HG03108 (cell line): ENCODE measurements at regions not wholly inside any gene's neighbourhood (a gene's known extent, or its start where the extent isn't known, plus 50 kb on each side); places are given as distances from the start of the nearest gene placed in this dataset.
"Not testable (repeated sequence)": the region's sequence is repeated elsewhere in the genome, so short reads cannot be mapped to it uniquely, and the experiment has no call there.

ENCODE experiments used
- ATAC-seq: cut with Tn5 transposase; IDR thresholded peaks from one replicate; pipeline ENCODE4 v1.9.1; 2021; ENCODE audit warnings: moderate library complexity; ENCODE audit not compliant: unreplicated experiment

DNA sequence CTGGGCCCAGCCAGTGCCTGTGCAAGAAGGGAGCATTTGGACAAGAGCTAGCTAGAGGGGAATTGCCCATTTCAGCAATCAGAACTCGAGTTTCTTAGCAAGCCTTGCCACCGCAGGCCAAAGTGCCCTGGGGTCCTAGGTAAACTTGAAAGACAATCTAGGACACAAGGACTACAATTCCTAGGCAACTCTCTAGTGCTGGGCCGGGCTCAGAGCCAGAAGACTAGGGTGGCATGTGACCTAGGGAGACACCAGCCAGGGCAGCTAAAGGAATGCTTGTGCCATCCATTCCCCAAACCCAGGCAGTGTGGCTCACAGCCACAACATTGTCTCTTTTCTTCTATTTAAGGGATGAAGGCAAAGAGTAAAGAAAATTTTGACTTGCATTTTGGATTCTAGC lies 205.0 kb downstream of the BMP4 start:
- ATAC-seq = no peak

DNA sequence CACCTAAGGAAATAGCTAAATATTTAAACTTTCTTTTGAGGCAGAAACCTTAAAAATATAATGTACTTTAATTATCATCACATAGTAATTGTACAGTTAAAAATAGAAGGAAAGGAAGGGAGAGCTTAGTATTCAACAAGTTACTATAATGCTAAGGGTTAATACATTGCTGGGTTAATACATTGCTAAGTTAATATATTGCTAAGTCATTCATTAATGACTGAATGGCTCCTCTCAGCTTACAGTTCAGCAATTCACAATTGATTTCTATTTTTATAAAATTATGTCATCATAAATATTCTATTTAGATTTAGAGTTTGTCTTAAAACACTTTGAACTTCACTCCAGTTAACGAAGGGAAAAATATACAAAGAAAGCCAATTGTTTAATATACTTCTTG lies 207.9 kb downstream of the BMP4 start:
- ATAC-seq = no peak

DNA sequence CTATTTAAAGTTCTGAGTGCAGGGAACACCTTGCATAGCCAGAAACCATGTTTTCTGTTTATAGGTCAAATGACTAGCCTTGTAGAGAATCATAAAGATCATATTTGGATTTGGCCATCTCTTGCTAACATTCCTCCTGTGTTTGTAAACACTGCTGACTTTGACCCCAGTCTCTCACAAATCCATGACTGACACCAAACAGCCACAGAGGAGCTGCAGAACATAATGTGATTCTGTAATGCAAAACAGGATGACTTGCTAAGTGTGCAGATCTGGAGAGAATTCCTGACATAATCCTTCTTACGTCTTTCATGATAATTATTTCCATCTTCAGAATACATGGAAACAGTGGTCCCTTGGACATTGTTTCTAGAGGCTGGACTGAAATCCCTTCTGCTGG lies 211.8 kb downstream of the BMP4 start:
- ATAC-seq = no peak

DNA sequence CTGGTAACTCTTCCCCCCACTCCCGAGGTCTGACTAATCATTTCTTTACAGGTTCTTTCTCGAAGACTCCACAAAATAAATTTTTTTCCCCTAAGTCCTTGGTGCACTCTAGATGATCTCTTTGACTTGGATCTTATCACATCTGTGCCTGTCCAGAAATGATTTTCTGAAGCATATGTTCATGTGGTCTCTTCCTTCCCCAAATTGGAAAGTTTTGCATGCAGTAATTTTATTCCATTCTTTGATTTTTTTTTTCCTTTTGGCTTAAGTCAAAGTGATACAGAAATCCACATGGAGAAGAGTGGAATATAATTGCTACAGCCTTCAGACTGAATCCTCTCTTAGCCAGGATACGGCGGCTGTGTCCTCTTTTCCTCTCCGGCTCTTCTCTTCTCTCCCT lies 213.3 kb downstream of the BMP4 start:
- ATAC-seq = no peak

DNA sequence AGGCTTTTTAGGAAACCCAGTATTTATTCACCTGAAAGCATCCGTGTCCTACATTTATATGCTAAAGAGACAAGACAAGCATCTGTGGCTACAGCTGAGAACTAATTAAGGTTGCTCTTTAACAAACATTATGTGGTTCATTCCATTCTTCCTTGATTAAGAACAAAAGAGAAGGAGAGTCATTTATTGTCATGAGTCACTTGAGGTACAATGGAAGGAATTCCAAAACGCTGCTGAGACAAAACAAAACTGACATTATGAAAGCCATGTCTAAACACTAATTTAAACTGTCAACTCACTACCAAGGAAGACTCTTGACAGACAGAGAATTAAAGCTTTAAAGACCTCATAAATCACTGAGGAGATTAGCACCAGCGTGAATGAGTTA lies 214.4 kb downstream of the BMP4 start:
- ATAC-seq = no peak

DNA sequence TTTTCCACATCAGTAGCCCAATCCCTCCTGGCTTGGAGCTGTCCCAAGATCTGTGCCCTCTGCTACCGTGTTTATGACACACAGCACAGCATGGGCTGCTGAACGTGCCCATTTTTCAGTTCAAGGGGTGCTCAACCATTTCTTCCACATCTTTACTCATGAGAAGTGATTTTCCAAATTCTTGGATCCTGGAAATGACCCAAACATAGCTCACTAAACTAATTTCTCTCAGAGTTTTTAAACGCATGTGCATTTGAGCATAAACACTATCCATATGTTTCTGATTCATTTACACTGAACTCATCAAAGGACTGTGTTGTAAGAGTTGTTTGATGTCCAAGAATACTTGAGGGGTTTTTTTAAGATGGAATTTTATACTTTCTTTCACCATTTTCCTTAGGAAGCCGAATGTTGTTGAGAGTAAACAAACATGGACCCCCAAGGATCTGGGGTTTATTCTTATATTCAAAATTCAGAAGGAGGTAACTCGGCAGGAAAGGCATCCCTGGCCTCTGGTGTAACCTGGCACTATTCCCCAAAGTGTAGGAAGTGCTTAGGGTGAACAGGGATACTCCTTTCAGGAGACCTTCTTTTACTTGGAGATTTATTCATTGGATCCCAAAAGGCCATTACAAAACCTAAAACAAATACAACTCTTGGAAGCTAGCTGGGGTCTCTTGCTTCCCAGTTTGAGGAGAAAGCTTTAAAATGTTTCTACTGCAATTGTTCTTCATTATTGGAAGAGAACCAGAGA lies 215.0 kb downstream of the BMP4 start:
- no peak for ATAC-seq

DNA sequence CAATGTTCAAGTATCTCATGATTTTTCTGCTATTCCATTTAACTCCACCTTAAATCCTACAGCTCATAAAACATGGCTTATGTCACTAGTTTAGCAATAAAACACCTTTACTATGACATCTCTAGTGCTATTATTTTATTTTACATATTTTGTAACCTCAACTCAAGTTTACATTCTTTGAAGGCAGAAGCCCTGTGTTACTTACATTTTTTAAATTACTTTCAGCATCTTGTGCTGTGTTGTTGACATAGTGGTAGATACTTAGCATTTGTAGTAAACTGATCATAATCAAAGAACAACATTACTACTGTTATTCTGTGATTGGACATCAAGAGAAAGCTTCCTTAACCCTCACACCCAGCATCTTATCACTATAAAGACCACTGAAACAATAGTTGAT lies 216.1 kb downstream of the BMP4 start:
- no peak for ATAC-seq

DNA sequence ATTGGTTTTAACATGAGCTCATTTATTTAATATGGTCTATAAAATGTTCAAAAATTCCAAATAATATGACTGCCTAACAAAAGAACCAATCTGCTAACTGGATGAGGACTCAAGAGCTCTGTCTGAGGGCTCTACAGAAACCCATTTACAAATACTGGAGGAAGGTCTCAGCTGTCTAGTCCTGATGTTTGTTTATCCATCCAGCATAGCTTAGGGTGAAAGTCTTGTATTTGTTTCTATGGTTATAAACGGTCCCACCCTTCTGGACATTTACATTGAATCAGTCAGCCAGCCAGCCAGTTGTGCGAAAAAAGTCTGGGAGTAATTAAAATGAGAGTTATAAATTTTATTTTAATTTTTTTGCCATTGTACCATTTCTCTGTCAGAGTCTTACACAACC lies 220.7 kb downstream of the BMP4 start:
- ATAC-seq = no peak

DNA sequence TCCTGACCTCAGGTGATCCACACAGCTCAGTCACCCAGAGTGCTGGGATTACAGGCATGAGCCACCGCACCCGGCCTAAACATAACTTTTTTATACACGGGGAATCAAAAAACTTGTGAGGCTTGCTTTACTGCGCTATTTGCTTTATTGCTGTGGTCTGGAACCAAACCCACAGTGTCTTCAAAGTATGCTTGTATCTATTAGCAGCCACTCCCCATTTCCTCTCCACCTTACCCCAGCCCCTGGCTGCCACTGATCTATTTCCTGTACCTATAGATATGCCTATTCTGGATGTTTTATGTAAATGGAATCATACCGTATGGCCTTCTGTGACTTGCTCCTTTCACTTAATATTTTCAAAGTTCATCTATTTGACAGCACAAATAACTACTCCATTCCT lies 233.4 kb downstream of the BMP4 start:
- no peak for ATAC-seq

DNA sequence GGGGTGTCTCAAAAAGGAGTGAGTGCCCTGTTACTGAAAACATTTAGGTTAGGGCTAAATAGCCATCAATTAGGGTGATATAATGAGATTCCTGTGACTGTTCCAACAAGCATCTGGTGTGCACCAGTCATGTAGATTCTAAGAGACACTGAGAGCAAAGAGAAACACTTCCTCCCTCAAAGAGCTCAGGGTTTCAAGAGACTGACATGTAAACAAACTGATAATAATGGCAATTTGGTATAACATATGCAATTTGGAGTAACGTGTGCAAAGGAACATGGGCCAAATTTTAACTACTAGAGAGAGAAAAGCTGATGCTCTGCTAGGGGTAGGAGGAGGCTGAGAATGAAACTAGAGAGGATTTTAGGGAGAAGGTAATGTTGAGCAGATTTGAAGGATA lies 237.1 kb downstream of the BMP4 start:
- ATAC-seq = no peak

DNA sequence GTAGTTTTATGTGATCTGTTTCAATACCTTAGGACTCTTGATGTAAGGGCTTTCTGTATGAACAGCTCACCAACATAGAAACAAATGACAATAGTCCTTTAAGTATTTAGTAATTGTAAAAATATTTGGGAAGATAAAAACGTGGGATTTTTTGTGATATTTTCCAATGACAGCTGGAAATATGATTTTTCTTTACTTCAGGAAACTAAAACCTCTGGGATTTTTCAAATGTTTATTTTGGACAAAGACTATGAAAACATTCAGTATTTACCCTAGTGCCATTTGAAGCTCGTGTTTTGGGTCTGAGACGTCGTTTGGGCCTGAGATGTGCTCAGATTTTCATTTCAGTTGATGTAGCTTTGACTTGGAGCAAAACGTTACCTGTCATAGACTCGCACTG lies 240.0 kb downstream of the BMP4 start:
- ATAC-seq = no peak

DNA sequence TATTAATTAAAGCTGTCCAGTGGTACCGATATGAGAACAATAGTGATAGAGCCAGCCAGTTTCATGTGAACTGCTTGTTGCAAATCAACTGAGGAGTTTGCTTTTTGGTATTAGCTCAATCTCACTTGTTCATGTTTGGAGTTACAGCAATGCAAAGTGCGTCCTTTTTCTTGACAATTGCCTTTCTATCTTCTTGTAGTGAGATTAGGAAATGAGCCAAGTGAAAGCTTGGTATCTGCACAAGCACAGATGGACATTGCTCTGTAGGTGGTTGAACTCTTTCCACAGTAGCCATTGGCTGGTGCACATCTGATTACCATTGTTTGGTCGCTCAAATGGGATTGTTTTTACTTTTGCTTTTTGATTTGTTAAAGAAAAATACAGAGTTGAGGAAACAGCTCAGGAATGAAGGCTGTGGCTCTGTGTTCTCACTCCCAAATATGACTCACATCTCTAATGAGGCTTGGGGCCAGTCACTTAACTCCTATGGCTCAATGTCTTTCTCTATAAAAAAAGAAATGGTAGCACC lies 241.4 kb downstream of the BMP4 start:
- no peak for ATAC-seq

DNA sequence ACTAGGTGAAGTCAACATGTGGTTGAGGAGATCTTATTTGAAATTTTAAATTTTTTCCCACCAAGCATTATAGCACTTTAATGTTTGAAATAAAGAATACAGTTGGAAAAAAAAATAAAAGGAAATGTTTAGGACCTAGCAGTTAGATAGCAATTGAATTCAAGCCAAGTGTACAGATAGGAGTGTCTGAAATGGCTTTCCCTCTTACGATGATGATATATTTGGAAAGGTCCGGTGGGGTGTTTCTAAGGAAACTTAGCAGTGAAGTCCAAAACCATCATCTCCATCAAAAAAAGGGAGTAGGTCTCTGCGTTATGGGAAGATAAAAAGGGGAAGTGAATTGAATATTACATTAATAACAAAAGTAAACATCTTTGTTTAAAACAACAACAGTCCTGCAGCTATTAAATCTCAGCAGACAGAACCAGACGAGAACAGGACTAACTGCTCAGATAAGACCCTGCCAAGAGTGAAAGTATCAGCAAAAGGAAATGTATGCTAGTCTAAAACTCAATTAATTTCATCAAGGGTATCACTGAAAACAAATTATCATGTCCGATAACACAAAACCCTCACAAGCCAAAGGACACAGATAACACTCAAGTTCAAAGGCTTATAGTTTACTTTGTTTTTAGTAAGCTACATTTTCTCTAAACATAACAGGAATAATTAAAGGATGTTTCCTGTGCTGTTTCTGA lies 242.0 kb downstream of the BMP4 start:
- no peak for ATAC-seq

DNA sequence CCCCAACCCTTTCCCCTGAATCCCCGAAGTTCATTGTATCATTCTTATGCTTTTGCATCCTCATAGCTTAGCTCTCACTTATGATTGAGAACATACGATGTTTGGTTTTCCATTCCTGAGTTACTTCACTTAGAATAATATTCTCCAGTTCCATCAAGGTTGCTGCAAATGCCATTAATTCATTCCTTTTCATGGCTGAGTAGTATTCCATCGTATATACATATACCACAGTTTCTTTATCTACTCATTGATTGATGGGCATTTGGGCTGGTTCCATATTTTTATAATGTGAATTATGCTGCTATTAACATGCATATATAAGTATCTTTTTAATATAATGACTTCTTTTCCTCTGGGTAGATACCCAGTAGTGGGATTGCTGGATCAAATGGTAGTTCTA lies 243.7 kb downstream of the BMP4 start:
- ATAC-seq = not testable (repeated sequence)

DNA sequence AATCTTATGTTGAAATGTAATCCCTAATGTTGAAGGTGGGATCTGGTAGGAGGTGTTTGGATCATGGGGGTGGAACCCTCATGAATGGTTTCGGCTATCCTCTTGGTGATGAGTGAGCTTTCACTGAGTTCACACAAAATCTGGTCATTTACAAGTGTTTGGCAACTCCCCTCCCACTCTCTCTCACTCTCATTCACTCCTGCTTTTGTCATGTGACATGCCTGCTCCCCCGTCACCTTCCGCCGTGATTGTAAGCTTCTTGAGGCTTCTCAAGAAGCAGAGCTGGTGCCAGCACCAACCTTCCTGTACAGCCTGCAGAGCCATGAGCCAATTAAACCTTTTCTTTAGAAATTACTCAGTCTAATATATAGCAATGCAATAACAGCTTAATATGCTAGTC lies 245.4 kb downstream of the BMP4 start:
- ATAC-seq = no peak

DNA sequence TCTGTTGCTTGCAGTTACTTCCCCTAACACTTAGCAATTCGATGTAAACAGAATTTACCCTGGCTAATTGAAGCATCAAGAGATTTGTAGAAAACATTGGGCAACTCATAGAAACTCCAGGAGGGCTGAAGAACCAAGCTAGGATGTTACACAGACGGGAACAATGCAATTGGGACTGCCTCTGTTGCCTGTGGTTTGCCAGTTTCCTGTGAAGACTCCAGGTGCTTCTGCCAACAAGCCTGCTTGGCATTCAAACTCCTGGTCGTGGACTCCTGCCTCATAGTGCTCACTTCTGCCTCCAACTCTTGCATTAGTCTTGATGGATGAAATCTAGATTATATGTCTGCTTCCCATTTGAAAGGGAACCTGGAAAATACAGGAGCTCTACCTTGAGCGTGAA lies 246.0 kb downstream of the BMP4 start:
- ATAC-seq = no peak

DNA sequence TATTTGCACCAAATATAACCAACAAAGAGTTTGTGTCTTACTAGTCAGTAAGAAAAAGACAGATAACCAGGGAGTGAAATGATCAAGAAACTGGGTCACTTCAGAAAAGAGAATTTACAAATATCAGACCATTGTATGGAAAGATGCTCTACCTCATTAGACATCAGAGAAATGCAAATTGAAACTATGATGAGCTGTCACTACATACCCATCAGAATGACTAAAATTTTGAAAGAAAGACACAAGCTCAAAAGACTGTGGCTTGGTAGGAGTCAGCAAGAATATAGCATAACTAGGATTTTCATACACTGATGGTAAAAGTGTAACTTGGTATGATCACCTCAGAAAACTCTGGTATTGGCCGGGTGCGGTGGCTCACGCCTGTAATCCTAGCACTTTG lies 247.2 kb downstream of the BMP4 start:
- no peak for ATAC-seq

DNA sequence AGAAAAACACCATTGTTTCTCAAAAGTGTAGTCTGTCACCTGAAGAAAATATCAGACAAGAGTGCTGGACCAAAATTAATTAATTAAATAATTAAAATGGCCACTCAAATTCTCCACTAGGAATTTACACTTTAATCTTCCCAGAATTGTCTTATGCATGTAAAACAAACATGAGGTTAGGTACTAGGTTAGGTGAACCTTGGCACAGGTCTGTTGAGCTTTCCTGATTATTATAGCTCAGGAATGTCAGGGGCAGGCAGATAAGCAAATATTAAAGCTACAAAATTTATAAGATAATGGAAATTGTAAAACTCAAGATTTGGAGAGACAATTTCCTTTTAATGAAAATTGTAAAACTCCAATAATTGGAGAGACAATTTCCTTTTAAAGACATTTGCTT lies 253.2 kb downstream of the BMP4 start:
- ATAC-seq = no peak

DNA sequence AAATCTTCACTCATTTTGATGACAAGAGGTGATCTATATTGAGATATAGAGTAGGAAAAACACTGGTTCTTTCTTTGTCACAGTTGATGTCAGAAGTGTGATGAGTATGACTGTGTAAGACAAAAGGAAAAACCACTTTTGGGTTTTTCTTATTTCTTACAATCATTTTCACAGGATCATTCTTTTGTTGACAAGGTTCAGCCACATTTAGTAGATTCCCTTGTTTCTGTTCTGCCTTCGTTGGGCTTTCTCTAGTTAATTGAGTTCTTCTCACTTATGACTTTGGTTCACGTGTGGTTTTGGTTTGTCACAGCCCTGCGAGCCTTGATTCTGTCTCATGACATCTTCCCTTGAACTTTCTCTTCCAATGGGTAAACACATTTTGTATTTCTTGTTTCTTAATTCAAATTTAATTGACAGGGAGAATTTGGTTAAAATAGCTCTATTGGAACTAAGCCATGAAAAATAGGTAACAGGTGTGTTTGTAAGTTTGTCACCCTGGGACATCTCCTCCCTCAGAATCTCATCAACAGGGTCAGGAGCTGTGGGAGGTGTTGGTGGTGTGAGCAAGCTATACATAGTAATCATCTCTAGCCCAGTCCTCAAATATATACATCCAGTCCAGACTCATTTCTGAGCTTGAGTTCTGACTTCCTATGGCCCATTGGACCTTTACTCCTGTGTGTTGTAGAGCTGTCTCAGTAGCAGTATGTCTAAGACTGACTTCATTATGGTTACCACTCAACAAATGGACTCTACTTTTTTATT lies 255.3 kb downstream of the BMP4 start:
- ATAC-seq = no peak

DNA sequence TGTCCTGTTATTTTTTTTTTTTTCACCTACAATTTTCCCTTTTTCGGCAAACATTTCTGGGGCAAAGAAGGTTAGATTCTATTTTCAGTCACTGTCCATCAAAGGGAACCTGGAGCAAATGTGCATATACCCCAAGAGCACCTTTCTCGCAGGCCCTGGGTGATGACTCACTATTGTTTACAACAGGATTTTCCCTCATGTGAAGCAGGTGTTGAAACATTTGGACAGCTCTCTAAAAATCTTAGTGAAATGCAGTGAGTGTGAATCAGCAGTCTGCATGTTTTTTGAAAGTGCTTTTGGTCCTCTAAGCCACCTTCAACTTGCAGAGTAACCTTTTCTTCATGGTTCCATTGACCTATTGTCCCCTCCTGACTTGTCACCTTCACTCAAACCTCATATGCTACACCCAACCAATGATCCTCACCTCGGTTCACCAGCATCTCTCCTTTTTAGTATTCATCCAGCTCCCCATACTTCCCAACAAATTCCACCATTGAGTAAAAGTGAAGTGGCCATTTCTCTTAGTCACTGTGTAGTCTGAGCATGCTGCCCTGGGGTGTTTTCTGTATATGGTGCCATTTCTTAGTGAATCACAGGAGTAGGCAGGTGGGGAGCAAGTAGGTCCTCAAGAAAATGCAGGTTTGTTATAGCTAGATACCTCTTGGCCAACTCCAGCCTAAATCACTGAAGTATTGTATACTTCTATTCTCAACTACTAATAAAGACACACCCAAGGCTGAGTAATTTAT lies 260.2 kb downstream of the BMP4 start:
- no peak for ATAC-seq

DNA sequence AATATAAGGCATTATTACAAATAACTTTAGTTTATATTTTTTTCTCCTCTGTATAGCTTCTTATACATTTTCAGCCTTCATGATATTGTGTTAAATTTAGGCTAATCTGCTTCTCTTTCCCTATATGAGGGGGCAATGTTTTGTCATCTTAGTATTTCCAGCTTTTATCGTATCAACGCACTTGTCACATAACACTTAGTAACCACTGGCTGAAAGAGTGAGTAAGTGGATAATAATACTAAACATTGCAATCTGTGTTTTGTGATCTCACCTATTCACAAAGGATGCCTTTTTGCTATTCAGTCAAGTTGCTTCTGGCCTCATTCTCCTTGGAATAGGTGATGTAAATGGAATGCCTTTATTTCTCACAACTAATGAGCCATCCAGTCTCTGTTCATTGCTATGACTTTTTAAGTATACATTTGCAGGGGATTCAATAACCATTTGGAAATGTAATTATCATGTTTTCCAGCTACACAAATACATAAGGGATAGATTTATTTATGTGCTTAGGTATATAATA lies 260.9 kb downstream of the BMP4 start:
- ATAC-seq = no peak
